IMR-90 (cell line): ENCODE measurements at regions not wholly inside any gene's neighbourhood (a gene's known extent, or its start where the extent isn't known, plus 50 kb on each side); places are given as distances from the start of the nearest gene placed in this dataset.

ENCODE experiments used
- ATAC-seq: fragments of 200-7000 bp; cut with Tn5 transposase; 2 replicates; pipeline ENCODE4 v1.9.1; 2020; ENCODE audit warnings: low read depth, mild to moderate bottlenecking, moderate library complexity
- BruUV-seq: library from RNA; stranded (reverse); fragments of 400-500 nt; replicated peaks from 2 replicates; lab custom pipeline; 2021; lab: Mats Ljungman, UMichigan
- CTCF ChIA-PET: fragments of 300-600 bp; formaldehyde crosslinking; extraction: SDS; loops from one replicate; lab custom pipeline; 2021; ENCODE audit warnings: antibody characterized with exemption; lab: Yijun Ruan, JAX
- POLR2A ChIA-PET: fragments of 300-600 bp; sonication (Branson Sonifier 250); formaldehyde crosslinking; loops from one replicate; lab custom pipeline; 2022; ENCODE audit warnings: antibody characterized with exemption; ENCODE audit not compliant: unreplicated experiment; lab: Charles Lee
- DNase-seq: peaks from one replicate; pipeline ENCODE4 v3.0.0; 2013
- H2AFZ ChIP-seq: replicated peaks from 2 replicates; pipeline ENCODE3; 2013; ENCODE audit warnings: low read length, mild to moderate bottlenecking; ENCODE audit not compliant: poor library complexity
- H2AK5ac ChIP-seq: 2 replicates; pipeline ENCODE4 v1.6.1; 2013; ENCODE audit warnings: low read depth, low read length, inconsistent platforms
- H2AK9ac ChIP-seq: replicated peaks from 2 replicates; pipeline ENCODE3; 2013; ENCODE audit warnings: mild to moderate bottlenecking, low read depth, low read length, moderate library complexity; ENCODE audit not compliant: poor library complexity
- H2BK120ac ChIP-seq: 2 replicates; pipeline ENCODE4 v1.6.1; 2013; ENCODE audit warnings: low read depth, low read length, inconsistent platforms
- H2BK15ac ChIP-seq: 3 replicates; pipeline ENCODE4 v1.6.1; 2013; ENCODE audit warnings: low read depth, low read length, inconsistent platforms
- H2BK20ac ChIP-seq: 2 replicates; pipeline ENCODE4 v1.6.1; 2013; ENCODE audit warnings: low read depth, mild to moderate bottlenecking, inconsistent platforms, low read length, moderate library complexity
- H2BK5ac ChIP-seq: 2 replicates; pipeline ENCODE4 v1.6.1; 2013; ENCODE audit warnings: mild to moderate bottlenecking, low read depth, low read length, inconsistent platforms; ENCODE audit not compliant: poor library complexity, severe bottlenecking
- H3K14ac ChIP-seq: replicated peaks from 2 replicates; pipeline ENCODE4 v1.6.1; 2013; ENCODE audit warnings: low read depth, low read length, inconsistent platforms
- H3K18ac ChIP-seq: 2 replicates; pipeline ENCODE4 v1.6.1; 2013; ENCODE audit warnings: low read depth, low read length, control low read depth
- H3K23ac ChIP-seq: 2 replicates; pipeline ENCODE4 v1.6.1; 2013; ENCODE audit warnings: low read depth, low read length, inconsistent platforms
- H3K27ac ChIP-seq: 2 replicates; pipeline ENCODE4 v1.5.1; 2013; ENCODE audit warnings: mild to moderate bottlenecking, control low read depth, low read length; ENCODE audit not compliant: insufficient read depth
- H3K27me3 ChIP-seq: 2 replicates; pipeline ENCODE4 v1.6.1; 2013; ENCODE audit warnings: low read length; ENCODE audit not compliant: control insufficient read depth, insufficient read depth
- H3K36me3 ChIP-seq: 2 replicates; pipeline ENCODE4 v1.6.1; 2013; ENCODE audit warnings: low read length, mixed read lengths; ENCODE audit not compliant: control insufficient read depth, insufficient read depth
- H3K4ac ChIP-seq: 2 replicates; pipeline ENCODE4 v1.6.1; 2013; ENCODE audit warnings: low read depth, low read length, inconsistent platforms
- H3K4me1 ChIP-seq: 2 replicates; pipeline ENCODE4 v1.6.1; 2013; ENCODE audit warnings: low read length, mixed read lengths; ENCODE audit not compliant: control insufficient read depth, insufficient read depth
- H3K4me2 ChIP-seq: 2 replicates; pipeline ENCODE4 v1.6.1; 2013; ENCODE audit warnings: low read depth, mild to moderate bottlenecking, control low read depth, low read length, moderate library complexity
- H3K4me3 ChIP-seq: 2 replicates; pipeline ENCODE4 v1.5.1; 2013; ENCODE audit warnings: low read depth, mild to moderate bottlenecking, control low read depth, low read length, moderate library complexity; ENCODE audit not compliant: insufficient read depth
- H3K56ac ChIP-seq: 2 replicates; pipeline ENCODE4 v1.6.1; 2013; ENCODE audit warnings: low read length, inconsistent platforms; ENCODE audit not compliant: insufficient read depth; ENCODE audit errors: extremely low read depth
- H3K79me1 ChIP-seq, 2 experiments: 2 replicates each; pipeline ENCODE4 v1.6.1; 2013; ENCODE audit warnings: low read length in 2 of 2, inconsistent platforms in 1 of 2, low read depth in 1 of 2
- H3K9ac ChIP-seq: 2 replicates; pipeline ENCODE4 v1.6.1; 2013; ENCODE audit warnings: low read depth, low read length, control low read depth
- H3K9me1 ChIP-seq: 2 replicates; pipeline ENCODE4 v1.6.1; 2013; ENCODE audit warnings: low read length, inconsistent platforms; ENCODE audit not compliant: insufficient read depth
- H3K9me3 ChIP-seq: 2 replicates; pipeline ENCODE4 v1.6.1; 2013; ENCODE audit warnings: low read length; ENCODE audit not compliant: control insufficient read depth, insufficient read depth
- H4K20me1 ChIP-seq: 2 replicates; pipeline ENCODE4 v1.6.1; 2013; ENCODE audit warnings: low read length, inconsistent platforms; ENCODE audit not compliant: insufficient read depth
- H4K5ac ChIP-seq: 2 replicates; pipeline ENCODE4 v1.6.1; 2013; ENCODE audit warnings: mild to moderate bottlenecking, low read depth, low read length, control low read depth
- H4K8ac ChIP-seq, 2 experiments: 2 replicates each; pipeline ENCODE4 v1.6.1; 2013; ENCODE audit warnings: low read depth in 2 of 2, low read length in 2 of 2, control low read depth in 1 of 2, inconsistent platforms in 1 of 2
- H4K91ac ChIP-seq: 2 replicates; pipeline ENCODE4 v1.6.1; 2013; ENCODE audit warnings: low read depth, low read length, inconsistent platforms; ENCODE audit not compliant: insufficient read depth
- BHLHE40 ChIP-seq: fragments of 150-350 bp; IDR thresholded peaks from 2 replicates; pipeline ENCODE4 v1.6.1; 2016; ENCODE audit warnings: mild to moderate bottlenecking, low read depth, low read length
- CHD1 ChIP-seq: IDR thresholded peaks from 2 replicates; pipeline ENCODE4 v1.6.1; 2012; ENCODE audit warnings: low read depth, low read length, improper control_type of control experiment
- FOS ChIP-seq: fragments of 150-350 bp; IDR thresholded peaks from 2 replicates; pipeline ENCODE4 v1.6.1; 2016; ENCODE audit warnings: low read depth, low read length
- MAZ ChIP-seq: IDR thresholded peaks from 2 replicates; pipeline ENCODE4 v1.6.1; 2012; ENCODE audit warnings: low read depth, mild to moderate bottlenecking, low read length, improper control_type of control experiment, moderate library complexity, borderline replicate concordance
- MXI1 ChIP-seq: IDR thresholded peaks from 2 replicates; pipeline ENCODE4 v1.6.1; 2012; ENCODE audit warnings: low read depth, mild to moderate bottlenecking, low read length, moderate library complexity, borderline replicate concordance
- POLR2A ChIP-seq: IDR thresholded peaks from 2 replicates; pipeline ENCODE4 v1.6.1; 2012; ENCODE audit warnings: mild to moderate bottlenecking, low read depth, low read length
- USF2 ChIP-seq: fragments of 150-350 bp; IDR thresholded peaks from 2 replicates; pipeline ENCODE4 v1.6.1; 2017; ENCODE audit warnings: mild to moderate bottlenecking, antibody characterized with exemption, low read length, low read depth
- WGBS, 2 experiments: methylation state at CpG; one replicate each; pipeline versions ENCODE4 v1.1.5 to v1.1.7; 2013; ENCODE audit warnings: missing lambda C conversion rate in 2 of 2; ENCODE audit not compliant: insufficient read length in 1 of 2; ENCODE audit errors: extremely low coverage in 2 of 2; 5-methylcytosine and 5-hydroxymethylcytosine counted together
- dilution Hi-C: fragments of 300-500 bp; cut with HindIII; formaldehyde crosslinking; loops from one replicate; pipeline ENCODE4 v1.14.3; 2018; ENCODE audit warnings: low sequenced_read_pairs; ENCODE audit not compliant: unreplicated experiment
- in situ Hi-C: fragments of 300-500 bp; cut with MboI; formaldehyde crosslinking; loops from 3 replicates; pipeline ENCODE4 v1.14.3; 2019; ENCODE audit warnings: low sequenced_read_pairs, inconsistent platforms, mixed read lengths
- intact Hi-C: fragments of 100-400 bp; cut with micrococcal nuclease; formaldehyde crosslinking; loops from 2 replicates; pipeline ENCODE4 v1.10.0; 2022

GRCh38 chr3:193780810-193781478 lies 187.9 kb downstream of the OPA1 start (continued):
- no peak for TF ChIP-seq POLR2A

- ChIA-PET CTCF (interaction anchor here (8.2 kb wide), 1 partner anchor 534 kb away, joined by 83 read pairs; no protein-coding TSS in a partner anchor), POLR2A (no interaction called here)
- ATAC-seq (no peak), DNase-seq (no peak)
- intact Hi-C loops (loop anchor here (5.0 to 10.0 kb wide), 2 partner anchors 223 to 485 kb away; no protein-coding TSS in a partner anchor), in situ Hi-C loops (loop anchor here (5.0 kb wide), 1 partner anchor 355 kb away; the partner anchor contains the start of gene HES1), dilution Hi-C loops (no loop called here)
- Histone ChIP-seq H4K91ac (no peak overlapping the region), H3K4me3 (no peak overlapping the region), H2BK120ac (no peak overlapping the region), H3K4me2 (no peak overlapping the region), H3K4me1 (no peaks in the 10 kb centered on the region), H3K79me1 (no peaks in the 10 kb centered on the region), H3K56ac (no peak overlapping the region), H2AFZ (no peak overlapping the region), H3K9ac (no peak overlapping the region), H3K9me3 (no peaks in the 10 kb centered on the region), H4K8ac (no peak overlapping the region), H3K23ac (no peak overlapping the region), H3K4ac (no peak overlapping the region), H3K14ac (no peak overlapping the region), H2BK15ac (no peak overlapping the region), H2BK20ac (no peak overlapping the region), H4K20me1 (no peaks in the 10 kb centered on the region), H2AK5ac (no peak overlapping the region), H4K5ac (no peak overlapping the region), H3K18ac (no peak overlapping the region), H2AK9ac (no peak overlapping the region), H3K27ac (no peak overlapping the region), H3K9me1 (no peaks in the 10 kb centered on the region), H2BK5ac (no peak overlapping the region), H3K27me3 (peaks cover 47% of the 10 kb centered on the region), H3K36me3 (no peaks in the 10 kb centered on the region)
- BruUV-seq, result no TSS peak
- WGBS, 2 experiments, result 74% methylated on average over 3 of the region's 9 CpGs; no CpG with 5 or more reads in 1 of the 2 experiments
- TF ChIP-seq CHD1 (no peak), USF2 (no peak), BHLHE40 (no peak), MAZ (no peak), MXI1 (no peak), FOS (no peak)
Observed at GRCh38 chr3:193782276-193782647, 189.3 kb downstream of the OPA1 start.
